ENCODE measurements at regions not wholly inside any gene's neighbourhood (a gene's known extent, or its start where the extent isn't known, plus 50 kb on each side); places are given as distances from the start of the nearest gene placed in this dataset.

DNA sequence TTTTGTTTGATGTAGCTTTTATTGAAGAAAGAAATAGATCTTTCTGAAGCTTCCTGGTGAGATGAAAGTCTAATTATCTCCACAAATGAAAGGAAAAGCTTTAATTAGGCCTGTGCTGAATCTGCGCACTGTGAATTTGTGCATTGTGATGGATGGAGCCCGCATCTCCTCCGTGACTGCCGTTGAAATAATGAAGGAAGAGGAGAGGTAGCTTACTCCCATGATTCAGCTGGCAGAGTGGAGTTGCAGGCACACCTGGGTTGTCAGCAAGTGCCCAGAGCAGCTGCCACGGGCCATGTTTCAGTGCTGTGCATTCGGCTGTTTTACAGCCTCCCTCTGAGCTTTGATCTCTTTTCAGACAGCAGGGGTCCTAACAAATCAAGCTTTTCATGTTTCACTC, 735.3 kb upstream of the TENM3 start:
- DNase-seq: no peak

DNA sequence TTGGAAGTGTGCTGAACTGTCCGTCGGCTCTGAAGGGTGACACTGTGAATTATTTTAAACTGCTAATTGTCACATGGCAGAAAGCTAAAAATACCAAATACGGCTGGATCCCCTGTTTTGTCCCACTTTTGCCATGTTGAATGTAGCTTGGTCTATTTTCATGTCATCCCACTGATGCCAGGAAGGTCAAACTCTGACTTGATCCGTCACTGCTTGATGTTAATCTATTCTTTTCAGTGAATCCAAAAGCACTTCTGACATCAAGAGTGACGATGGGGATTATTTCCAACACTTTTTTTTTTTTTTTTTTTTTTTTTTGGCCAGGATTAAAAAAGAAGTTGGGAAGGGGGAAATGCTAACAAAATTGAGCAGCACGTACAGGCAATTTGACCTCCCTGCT, 734.6 kb upstream of the TENM3 start:
- no peak for DNase-seq

DNA sequence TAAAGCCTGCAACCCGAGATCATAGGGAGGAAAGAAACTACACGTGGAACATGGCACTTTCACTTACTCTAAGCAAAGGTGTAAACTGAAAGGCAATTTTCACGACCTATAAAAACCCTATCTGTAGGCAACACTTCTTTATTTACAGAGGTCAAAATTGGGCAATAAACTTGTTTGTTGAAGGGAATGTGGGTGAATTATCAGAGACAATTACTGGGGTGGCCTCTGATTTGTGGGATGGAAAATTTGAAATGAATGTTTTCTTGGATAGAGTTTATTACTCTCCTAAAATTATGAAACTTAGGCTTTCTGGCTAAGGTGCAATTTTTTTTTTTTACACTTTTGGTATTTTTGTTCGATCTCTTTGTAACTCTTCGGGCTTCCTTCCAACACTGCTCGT, 734.1 kb upstream of the TENM3 start:
- DNase-seq: no peak

DNA sequence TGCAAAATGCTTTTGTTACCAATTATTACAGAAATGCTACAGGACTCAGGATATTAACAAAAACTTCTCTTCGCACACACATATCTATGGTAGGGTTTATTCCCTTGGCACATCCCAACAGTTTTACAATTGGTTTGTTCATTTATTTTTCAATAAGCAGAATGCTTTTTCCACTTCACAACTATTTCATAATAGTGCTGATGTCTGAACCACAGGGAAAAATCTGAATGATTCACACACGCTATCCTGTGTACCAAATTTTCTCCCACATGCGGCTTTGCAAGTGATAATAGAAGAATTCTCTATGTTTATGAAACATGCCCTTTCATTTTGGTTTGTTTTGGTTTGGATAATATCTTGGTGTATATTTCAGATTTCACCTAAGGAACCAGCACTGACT, 725.7 kb upstream of the TENM3 start:
- no peak for DNase-seq

DNA sequence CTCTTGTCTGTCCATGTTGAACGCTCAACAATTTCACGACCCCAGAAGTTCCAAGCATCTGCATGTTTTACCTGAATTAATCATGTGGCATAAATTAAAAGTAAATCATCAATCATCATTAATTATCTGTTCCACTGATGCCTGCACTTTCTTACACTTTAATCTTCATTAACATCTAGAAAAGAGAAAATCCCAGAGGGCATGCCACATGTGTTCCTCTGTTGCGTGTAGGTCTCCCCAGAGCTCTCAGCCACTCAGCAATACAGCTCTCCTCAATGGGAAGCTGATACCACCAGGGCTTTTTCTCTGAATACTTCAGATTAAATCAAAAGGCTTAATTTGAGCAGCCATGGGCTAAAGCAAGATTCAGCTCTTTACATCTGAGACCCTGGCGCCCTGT, 722.4 kb upstream of the TENM3 start:
- no peak for DNase-seq

DNA sequence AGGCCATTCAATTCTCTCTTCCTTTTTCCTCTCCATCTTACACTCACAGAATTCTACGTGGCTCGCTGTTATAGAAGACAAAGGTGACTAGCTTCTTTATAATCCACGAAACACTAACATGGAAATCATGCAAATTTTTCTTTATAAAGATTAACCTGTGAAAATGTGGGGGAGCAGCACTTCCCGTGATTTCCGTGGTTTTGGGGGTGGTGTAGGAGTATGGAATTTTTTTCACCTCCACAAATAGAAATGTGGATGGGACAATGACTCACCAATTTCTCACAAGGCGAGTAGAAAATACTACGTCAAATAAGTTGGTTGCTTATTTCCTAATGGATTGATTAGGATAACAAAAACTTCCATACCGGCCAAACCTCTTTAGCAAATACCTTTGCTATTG, 719.2 kb upstream of the TENM3 start:
- no peak for DNase-seq

DNA sequence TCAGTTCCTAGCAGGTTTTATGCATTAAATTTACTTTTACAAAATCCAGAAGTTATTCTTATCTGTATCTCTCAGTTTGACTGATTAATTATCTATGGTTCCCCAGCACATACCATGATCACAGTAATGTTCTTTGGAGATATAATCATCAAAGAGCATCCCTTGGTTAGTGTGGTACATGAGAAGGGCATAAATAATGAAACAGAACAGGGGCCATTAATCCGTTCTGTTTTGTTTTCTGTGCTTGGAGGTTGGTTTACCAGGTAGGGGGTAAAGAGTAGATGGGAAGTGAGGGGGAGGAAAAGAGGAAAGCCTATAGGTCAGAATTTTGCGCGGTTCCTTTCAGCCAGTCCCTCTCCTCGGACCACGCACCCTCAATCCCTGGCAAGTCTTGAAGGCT, 718.7 kb upstream of the TENM3 start:
- no peak for DNase-seq

DNA sequence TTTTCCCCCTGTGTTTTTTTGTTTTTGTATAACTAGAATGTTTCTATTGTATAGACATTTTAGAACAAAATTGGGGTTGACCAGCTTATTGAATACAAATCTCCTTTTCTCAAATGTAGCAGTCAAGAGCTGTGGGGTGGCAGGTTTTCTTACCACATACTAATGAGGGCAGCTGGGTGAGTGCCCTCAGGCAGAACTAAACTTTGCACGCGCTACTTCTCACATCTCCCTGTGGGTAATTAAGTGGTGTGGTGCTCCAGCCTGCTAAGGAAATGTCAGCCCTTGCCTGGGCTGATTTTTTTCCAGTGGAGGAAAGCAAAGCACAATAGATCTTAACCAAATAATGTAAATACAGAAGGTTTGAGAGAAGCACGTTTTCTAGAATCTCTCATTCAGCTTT, 717.6 kb upstream of the TENM3 start:
- no peak for DNase-seq

DNA sequence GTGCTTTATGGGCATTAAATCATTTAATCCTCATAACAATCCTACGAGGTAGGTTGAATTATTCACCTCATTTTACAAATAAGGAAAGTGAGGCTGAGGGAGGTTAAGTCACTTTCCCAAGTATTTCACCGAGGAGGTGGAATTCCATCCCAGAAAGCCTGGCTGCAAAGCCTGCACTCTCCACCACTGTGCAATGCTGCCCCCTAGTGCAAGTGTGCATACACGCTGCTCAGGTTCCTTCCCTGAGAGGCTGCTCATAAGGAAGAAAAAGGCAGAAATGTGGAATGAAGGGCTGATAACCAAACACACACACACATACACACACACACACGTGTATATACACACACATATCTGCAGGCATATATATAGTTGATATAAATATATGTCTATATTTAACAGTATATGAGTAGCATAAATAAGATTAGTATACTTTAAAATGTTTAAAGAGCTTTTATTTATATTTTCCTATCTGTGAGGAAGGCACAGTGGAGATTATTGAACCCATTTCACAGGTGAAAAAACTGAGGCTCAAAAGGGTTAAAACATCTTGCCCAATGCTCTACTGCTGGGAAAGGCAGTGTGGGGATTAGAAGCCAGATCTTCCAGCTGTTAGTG, 714.5 kb upstream of the TENM3 start:
- DNase-seq: peak; percentile 56

DNA sequence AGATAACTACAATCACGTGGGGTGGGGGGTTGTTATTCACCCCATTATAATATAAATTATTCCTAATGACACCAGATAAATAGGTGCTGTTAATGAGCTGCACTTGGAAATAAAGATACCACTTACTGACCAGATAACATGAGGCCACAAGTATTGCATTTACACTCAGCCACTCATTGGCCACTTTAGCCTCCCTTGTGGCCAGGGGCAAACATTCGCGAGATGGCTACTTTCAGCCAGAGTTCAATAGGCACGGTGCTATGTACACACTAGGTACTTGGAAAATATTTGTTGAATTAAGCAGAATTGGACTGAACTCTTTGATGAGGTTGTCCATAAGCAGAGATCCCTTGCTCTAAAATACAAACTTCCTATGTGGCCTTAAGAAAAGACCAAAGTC, 713.7 kb upstream of the TENM3 start:
- no peak for DNase-seq

DNA sequence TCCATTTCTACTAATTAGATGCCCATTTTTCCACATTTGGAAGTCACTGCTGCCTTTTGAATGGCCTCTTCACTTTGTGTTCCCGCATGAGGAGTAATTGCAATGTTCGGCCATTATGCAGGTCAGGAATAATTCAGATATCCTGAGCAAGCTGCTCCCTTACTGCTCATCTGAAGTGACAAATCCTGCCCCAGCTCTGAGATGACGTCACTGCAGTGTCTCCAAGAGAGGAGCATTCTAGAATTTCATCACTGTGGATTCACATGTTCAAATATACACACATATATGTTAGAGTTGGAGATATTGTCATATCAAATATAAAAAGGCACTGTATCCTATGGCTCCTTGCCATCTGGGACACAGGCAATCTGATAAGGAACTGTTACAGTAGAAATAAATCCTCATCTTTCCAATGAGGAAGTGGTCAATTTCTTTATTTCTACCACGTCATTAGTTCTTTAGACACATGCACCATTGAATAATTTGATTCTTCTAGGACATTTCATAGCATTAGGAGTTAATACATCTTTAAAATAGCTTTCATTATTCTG, 706.9 kb upstream of the TENM3 start:
- DNase-seq: no peak

DNA sequence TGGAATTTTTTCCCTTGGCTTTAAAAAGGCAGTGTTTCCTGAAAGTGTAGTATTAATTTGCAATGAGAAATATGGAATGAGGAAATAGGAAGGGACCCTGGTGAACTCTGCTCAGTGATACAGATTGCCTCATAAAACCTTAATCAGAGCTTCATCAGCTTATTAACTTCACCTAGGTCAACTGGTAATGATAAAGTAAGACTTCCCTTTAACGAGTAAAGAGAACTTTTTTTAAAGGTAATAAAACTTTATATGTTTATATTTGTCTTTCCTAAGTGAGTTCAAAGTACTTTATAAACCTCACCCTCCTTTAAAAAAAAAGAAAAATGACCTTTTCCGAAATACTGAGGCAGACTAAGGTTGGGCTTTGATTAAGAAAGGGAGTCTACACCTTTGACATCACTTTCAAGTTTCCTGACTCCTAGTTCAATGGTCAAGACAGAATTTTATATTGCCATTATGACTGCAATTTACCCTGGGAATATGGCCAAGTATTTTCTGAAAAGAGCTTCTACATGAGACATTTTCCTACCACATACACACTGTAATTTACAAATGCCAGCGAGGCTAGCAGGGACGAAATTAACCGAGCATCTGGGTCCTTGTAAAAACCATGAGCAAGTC, 706.3 kb upstream of the TENM3 start:
- no peak for DNase-seq

DNA sequence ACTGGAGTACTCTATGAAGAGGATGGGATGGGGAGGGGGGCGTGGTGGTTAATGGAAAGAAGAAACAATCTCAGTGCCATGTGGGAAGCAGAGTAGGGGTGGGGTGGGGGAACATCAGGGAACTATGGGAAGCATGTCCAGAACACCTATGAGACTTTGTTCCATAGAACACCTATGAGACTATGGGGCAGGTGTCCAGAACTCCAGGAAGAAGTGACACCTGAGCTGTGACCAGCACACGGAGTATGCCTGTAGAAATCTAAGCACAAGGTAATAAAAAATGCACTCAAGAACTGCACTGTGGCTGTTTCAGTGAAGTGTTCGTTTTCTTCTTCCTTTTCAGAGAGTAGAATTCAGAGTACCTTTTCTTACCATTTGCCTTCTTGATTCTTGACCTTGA, 704.8 kb upstream of the TENM3 start:
- no peak for DNase-seq

DNA sequence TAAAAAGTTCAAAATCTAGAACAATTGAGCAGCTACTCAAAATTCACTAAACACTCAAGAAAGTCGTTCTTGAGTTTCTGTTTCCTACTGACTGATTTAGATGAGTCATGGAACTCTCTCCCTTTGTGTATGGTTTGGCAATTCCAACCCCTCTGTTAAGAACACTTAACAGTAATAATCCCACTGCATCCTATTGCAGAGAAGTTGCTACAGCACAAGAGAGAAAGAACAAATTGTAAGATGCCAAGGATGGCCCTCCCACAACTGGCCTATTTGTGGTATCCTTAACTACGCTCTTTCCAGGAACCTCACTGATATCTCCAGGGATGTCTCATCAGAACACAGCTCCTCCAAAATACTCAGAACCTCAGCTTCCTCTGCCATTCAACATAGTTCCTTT, 701.8 kb upstream of the TENM3 start:
- no peak for DNase-seq

DNA sequence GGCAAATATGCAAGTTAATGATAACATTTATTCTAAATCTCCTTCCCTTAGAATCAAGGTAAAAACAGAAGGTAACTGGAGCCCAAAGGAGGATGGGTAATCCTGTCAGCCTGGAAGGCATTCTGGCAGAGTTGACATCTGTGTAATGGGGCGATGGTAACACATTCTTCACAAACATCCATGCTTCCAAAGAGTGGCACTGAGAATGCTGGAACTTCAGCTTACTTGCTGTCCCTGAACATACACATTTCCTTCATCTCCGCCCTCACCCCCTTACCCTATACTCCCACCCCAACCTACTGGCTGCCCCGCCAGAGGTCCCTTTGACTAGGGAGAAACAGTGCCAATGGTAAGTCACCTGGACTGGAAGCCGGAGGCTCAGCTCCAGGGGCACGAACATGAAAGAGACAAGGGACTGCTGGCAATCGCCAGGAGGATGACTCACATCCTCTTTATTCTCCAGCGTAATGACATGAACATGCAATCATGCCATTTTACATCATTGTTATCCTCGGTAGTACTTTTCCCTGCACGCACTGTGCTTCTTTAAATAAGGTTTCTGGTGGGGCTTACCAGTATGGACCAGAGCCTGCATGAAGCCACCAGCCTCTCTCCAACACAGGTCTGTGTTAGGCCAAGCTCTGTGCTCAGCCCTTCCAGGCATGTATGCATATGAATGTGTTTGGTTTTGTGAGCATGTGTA, 694.2 kb upstream of the TENM3 start:
- DNase-seq: no peak

DNA sequence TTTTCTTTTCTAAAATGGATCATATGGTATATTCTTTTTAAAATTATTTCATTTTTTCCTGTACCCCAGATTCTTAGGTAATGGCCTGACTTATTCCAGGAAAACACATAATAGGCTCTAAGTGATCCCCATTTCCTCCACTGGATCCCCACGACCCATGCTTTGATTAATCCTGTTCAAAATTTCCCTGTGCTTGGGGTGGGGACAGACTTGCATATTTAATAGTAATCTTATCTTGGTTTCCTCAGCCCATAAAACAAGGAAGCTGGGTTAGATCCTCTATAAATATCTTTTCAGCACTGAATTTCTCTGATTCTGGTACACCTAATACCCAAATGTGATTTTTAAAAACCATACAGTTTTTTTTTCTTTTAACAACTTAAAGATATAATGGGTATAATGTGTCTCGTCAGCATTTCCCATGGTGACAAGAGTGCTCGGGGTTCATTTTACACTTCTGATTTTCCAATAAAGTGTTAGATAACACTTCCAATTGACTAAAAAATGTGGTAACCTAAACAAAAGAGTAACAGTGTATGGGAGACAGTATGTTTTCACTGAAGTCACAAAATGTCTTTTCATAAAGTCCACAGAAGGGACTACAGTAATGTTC, 693.5 kb upstream of the TENM3 start:
- no peak for DNase-seq

DNA sequence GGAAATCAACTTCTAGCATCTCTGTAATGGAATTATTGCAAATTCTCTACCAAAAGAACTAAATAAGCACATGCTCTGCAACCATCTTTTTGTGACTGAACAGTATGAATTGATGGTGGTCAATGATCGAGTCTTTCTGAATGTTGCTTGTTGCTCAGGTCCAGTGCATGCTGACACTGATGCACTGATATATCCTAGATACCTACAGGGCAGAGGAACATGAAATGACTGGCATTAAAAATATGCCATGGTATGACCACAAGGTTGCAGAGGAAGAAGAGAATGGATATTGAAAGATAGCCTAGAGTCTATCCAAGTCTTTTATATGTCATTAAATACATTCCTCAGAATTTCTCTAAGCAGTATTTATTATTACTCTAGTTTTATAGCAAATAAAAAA, 692.8 kb upstream of the TENM3 start:
- DNase-seq: no peak

DNA sequence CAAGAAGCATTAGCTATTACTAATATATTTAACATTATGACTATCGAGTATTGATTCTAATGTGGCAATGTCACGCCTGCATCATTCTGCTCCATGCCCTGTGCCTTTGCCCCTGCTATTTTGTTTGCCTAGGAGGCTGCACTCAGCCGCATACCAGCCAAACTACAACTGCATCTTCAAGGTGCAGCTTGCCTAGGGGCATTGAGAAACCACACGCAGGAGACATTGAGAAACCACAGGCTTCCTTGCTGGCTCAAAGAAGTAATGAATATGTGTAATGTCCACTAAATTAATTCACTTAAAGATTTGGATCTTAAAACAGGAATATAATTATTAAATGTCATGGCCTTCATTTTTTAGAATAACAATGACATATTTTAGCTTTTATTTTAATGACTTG, 683.6 kb upstream of the TENM3 start:
- no peak for DNase-seq

DNA sequence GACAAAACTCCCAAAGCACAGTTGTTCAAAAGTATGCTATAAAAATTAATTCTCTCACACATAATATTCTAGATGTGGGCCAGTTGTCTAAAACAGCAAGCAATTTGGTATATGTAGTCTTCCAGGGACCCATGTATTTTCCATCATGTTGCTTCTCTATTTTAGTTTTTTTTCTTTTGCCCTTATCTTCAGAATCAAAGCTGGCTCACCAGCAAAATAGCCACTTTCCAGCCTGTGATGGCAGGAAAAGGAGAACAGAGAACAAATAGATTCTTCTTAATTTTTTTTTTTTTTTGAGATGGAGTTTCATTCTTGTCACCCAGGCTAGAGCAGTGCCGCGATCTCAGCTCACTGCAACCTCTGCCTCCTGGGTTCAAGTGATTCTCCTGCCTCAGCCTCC, 680.8 kb upstream of the TENM3 start:
- no peak for DNase-seq

DNA sequence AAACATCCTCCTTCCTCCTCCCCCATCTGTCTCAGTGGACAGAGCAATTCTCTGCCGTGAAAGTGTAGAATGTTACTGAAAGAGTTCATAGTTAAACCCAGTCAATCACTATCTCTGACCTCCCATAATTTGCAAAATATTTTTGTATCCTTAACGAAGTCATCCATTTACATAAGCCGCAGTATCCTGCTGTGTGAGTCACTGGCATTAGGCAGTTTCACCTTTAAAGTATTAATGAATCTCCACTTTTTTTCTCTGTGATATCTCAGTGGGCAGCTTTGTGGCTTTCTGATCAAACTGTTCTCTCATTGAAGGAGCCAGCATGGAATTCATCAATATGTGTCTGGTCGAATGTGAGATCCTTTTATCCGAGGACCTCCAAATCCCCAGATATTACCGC, 678.6 kb upstream of the TENM3 start:
- DNase-seq: no peak

DNA sequence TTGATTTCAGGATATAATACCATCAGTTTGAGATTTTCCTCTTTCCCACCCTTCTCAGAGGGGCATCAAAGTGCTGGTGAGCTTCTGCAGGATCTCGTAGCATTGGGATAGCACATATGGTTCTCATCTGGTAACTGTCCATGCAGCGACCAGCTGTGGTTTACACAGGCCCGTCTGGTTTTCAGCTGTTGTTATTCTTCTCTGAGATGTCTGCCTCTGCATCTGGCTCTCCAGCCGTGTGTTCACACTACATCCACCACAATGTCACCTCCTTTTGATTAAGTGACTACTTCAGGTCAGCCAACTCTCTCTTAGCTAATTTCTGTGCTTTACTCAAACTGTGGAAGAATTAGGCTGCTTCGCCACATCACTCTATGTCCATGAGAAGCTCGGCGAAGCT, 676.7 kb upstream of the TENM3 start:
- no peak for DNase-seq

DNA sequence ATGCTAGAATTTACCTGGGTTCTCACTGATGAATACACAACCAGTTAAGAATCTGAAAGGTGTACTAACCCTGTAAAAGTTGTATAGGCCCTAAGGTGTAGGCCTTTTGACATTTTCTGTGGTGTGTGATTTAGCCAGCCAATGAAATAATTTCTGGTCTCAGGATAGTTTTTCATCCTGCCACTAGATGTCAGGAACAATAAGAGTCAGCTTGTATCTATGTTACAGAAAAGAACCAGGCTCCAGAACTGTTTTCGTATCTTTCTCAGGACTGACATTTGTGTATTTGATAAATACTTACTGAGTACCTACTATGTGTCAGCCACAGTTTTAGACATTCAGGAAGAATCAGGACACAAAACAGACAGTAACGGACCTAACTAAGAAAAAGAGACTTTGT, 673.6 kb upstream of the TENM3 start:
- DNase-seq: no peak

DNA sequence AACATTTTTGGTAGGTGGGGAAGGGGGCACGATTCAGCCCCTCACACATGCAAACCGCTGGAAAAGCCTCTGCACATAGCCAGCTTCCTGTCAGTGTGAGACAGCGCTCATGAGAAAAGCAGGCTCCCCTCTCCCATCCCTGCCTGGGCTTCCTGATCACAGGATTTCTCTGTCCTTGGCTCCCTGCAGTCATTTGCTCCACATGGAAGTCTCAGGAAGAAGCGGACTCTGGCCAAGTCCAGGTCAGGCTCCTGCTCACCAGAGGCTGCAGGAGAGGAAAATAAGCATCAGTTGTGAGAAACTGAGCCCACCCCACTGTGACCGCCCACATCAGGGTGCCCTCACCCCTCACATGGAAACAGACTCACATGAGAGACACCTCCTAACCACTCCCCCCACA, 664.3 kb upstream of the TENM3 start:
- DNase-seq: no peak

DNA sequence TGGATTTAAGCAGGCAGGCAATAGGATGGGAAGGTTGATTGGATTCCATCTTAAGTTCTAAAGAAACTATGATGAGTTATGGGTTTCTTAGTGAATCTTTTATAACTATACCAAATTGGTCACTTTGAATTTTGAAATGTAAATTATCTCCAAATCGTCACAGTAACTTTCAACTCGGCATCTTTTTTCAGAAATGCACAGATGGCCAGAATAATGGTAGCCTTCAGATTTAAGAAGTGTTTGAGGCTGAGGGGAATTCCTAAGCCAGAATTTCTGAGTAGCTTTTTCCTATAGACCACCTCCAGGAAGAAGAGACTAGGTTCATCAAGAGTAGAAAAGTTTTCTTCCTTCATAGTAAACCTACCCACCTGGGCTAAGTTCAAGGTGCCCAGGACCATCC, 663.7 kb upstream of the TENM3 start:
- no peak for DNase-seq

All from stimulated activated CD8-positive, alpha-beta memory T cell treated with anti-CD3 and anti-CD28 coated beads, Interleukin-4, amount 100 ng/mL, for 48 hours (primary cell).